Hepatocyte (in vitro differentiated cells): ENCODE measurements at regions not wholly inside any gene's neighbourhood (a gene's known extent, or its start where the extent isn't known, plus 50 kb on each side); places are given as distances from the start of the nearest gene placed in this dataset.

Experiments
- EZH2 ChIP-seq: fragments of 200-600 bp; sonication (generic); IDR thresholded peaks from 2 replicates; pipeline ENCODE4 v1.6.1; 2016; ENCODE audit warnings: antibody characterized with exemption, mild to moderate bottlenecking, borderline replicate concordance
- EZH2phosphoT487 ChIP-seq: fragments of 200-600 bp; sonication (generic); IDR thresholded peaks from one replicate; pipeline ENCODE4 v1.6.1; 2018; ENCODE audit warnings: antibody characterized with exemption, mild to moderate bottlenecking, low read depth, moderate library complexity; ENCODE audit not compliant: unreplicated experiment, severe bottlenecking
- TF ChIP-seq, protein P1 (sequence below): fragments of 200-600 bp; sonication (generic); IDR thresholded peaks from 2 replicates; pipeline ENCODE4 v1.5.1; 2016; ENCODE audit warnings: antibody characterized with exemption, mild to moderate bottlenecking; ENCODE audit not compliant: poor library complexity

GRCh38 chr1:216812966-216813365, 89.7 kb upstream of the ESRRG start:
- TF ChIP-seq, protein P1, sequence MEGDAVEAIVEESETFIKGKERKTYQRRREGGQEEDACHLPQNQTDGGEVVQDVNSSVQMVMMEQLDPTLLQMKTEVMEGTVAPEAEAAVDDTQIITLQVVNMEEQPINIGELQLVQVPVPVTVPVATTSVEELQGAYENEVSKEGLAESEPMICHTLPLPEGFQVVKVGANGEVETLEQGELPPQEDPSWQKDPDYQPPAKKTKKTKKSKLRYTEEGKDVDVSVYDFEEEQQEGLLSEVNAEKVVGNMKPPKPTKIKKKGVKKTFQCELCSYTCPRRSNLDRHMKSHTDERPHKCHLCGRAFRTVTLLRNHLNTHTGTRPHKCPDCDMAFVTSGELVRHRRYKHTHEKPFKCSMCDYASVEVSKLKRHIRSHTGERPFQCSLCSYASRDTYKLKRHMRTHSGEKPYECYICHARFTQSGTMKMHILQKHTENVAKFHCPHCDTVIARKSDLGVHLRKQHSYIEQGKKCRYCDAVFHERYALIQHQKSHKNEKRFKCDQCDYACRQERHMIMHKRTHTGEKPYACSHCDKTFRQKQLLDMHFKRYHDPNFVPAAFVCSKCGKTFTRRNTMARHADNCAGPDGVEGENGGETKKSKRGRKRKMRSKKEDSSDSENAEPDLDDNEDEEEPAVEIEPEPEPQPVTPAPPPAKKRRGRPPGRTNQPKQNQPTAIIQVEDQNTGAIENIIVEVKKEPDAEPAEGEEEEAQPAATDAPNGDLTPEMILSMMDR, result no peak
- TF ChIP-seq EZH2phosphoT487 (no peak), EZH2 (no peak)
